ENCODE measurements at regions not wholly inside any gene's neighbourhood (a gene's known extent, or its start where the extent isn't known, plus 50 kb on each side); places are given as distances from the start of the nearest gene placed in this dataset.

- no peak for TF ChIP-seq POLR2A (IDR thresholded peaks at IDR 0.05)
- no peak for TF ChIP-seq CTCF (IDR thresholded peaks at IDR 0.05)
- no peak for TF ChIP-seq POLR2AphosphoS5 (IDR thresholded peaks at IDR 0.05)
- TF ChIP-seq EP300 (IDR thresholded peaks at IDR 0.05) = no peak
Observed at GRCh38 chr17:33525186-33525585, 232.1 kb upstream of the ASIC2 start.
